ENCODE measurements at regions not wholly inside any gene's neighbourhood (a gene's known extent, or its start where the extent isn't known, plus 50 kb on each side); places are given as distances from the start of the nearest gene placed in this dataset.

DNA sequence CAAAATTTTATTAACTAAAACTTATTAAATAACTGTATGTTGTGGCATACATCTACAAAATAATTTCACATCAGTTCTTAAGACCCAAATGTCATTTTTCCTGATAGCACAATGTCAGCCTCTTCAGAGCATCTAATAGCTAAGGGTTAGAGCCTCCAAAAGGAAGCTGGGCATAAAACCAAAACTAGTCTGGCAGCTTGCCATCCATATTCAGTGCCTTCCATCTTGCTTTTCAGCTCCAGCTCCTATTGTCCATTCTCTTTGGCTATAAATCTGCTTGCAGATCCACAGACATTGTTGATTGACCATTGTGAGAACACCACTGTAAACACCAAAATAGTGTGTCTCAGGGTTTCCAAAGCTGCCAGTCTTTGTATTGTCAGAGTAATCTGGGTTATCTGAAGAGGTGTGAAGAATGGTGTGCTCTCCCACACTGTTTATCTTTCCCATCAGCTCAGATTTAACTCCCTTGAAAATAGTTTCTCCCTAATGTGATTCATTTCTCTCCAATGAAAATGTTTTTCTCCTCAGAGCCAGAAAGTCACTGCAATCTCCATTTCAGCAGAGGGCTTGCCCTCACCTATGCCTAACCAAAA lies 154.8 kb upstream of the KCNQ5 start:
- TF ChIP-seq, protein P1, sequence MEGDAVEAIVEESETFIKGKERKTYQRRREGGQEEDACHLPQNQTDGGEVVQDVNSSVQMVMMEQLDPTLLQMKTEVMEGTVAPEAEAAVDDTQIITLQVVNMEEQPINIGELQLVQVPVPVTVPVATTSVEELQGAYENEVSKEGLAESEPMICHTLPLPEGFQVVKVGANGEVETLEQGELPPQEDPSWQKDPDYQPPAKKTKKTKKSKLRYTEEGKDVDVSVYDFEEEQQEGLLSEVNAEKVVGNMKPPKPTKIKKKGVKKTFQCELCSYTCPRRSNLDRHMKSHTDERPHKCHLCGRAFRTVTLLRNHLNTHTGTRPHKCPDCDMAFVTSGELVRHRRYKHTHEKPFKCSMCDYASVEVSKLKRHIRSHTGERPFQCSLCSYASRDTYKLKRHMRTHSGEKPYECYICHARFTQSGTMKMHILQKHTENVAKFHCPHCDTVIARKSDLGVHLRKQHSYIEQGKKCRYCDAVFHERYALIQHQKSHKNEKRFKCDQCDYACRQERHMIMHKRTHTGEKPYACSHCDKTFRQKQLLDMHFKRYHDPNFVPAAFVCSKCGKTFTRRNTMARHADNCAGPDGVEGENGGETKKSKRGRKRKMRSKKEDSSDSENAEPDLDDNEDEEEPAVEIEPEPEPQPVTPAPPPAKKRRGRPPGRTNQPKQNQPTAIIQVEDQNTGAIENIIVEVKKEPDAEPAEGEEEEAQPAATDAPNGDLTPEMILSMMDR (IDR thresholded peaks at IDR 0.05; ENCODE audit: low read depth, low read length) = no peak
- no peak for TF ChIP-seq POLR2A (IDR thresholded peaks at IDR 0.05; ENCODE audit: extremely low read depth, insufficient read length)
- TF ChIP-seq, protein P2, sequence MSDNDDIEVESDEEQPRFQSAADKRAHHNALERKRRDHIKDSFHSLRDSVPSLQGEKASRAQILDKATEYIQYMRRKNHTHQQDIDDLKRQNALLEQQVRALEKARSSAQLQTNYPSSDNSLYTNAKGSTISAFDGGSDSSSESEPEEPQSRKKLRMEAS (IDR thresholded peaks at IDR 0.05; ENCODE audit: low read depth, low read length) = no peak

All from NB4 (cell line).